ENCODE measurements at regions not wholly inside any gene's neighbourhood (a gene's known extent, or its start where the extent isn't known, plus 50 kb on each side); places are given as distances from the start of the nearest gene placed in this dataset.

DNA sequence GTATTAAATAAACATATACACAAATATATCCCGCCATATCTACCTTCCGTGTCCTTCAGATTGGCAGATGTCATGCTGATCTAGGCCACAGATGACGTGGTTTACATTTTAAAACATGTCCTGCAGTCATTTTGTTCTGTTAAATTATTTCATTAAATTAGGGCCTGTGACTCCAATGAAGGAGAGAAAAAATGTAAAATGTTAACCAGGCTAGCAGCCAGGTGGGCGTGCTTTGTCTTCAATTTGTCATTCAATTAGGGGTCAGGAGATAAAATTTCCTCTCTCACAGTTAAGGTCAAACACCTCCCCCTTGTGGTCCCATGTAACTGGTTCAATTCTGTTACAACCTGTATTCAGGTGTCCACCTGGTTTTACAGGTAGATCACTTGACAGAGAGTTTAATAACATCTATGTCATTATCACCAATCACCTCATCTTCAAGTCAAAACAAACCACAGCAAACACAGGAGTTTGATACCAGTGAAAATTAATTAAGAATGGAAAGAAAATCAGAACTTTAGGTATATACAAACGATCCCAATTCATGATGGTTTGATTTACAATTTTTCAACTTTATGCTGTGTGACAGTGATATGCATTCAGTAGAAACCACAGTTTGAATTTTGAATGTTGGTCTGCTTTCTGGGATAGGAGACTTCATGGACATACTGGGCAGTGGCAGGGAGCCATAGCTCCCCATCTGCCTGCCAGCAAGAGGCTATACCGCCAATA lies 339.4 kb downstream of the CMPK2 start:
- ATAC-seq (ENCODE audit: low read depth) (no peak), DNase-seq (ENCODE audit: low spot score) (no peak)
- Histone ChIP-seq H3K9me3 (ENCODE audit: severe bottlenecking) (no peaks in the 10 kb centered on the region), H3K27ac (ENCODE audit: poor library complexity, severe bottlenecking) (no peak overlapping the region), H3K4me1 (ENCODE audit: insufficient read depth, poor library complexity, severe bottlenecking) (no peaks in the 10 kb centered on the region), H3K4me3 (ENCODE audit: severe bottlenecking) (no peak overlapping the region), H3K36me3 (ENCODE audit: low read depth) (no peaks in the 10 kb centered on the region), H3K27me3 (ENCODE audit: insufficient read depth, poor library complexity, severe bottlenecking) (no peaks in the 10 kb centered on the region)
- TF ChIP-seq, protein P1, sequence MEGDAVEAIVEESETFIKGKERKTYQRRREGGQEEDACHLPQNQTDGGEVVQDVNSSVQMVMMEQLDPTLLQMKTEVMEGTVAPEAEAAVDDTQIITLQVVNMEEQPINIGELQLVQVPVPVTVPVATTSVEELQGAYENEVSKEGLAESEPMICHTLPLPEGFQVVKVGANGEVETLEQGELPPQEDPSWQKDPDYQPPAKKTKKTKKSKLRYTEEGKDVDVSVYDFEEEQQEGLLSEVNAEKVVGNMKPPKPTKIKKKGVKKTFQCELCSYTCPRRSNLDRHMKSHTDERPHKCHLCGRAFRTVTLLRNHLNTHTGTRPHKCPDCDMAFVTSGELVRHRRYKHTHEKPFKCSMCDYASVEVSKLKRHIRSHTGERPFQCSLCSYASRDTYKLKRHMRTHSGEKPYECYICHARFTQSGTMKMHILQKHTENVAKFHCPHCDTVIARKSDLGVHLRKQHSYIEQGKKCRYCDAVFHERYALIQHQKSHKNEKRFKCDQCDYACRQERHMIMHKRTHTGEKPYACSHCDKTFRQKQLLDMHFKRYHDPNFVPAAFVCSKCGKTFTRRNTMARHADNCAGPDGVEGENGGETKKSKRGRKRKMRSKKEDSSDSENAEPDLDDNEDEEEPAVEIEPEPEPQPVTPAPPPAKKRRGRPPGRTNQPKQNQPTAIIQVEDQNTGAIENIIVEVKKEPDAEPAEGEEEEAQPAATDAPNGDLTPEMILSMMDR (IDR thresholded peaks at IDR 0.05; ENCODE audit: poor library complexity, severe bottlenecking): peak; percentile 72

DNA sequence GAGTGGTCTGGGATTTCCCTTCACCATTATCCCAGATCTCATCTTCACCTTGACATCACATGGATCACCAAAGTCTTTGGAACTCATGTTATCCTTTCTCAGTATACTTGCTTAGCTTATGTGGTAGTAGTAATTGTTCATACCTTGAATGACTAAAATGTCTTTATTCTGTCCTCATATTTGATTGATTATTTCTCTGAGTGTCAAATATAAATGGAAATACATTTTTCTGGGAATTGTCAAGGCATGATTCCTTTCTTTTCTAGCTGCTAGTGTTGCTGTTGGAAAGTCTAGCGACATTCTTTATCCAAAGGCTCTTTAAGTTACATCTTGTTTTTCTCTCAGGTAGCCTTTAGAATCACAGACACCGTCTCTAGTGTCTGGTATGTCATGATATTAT lies 334.4 kb downstream of the CMPK2 start:
- Histone ChIP-seq H3K4me3 (ENCODE audit: severe bottlenecking) (no peak overlapping the region), H3K4me1 (ENCODE audit: insufficient read depth, poor library complexity, severe bottlenecking) (no peaks in the 10 kb centered on the region), H3K27me3 (ENCODE audit: insufficient read depth, poor library complexity, severe bottlenecking) (no peaks in the 10 kb centered on the region), H3K36me3 (ENCODE audit: low read depth) (no peaks in the 10 kb centered on the region), H3K27ac (ENCODE audit: poor library complexity, severe bottlenecking) (no peak overlapping the region), H3K9me3 (ENCODE audit: severe bottlenecking) (no peaks in the 10 kb centered on the region)
- TF ChIP-seq, protein P1 (IDR thresholded peaks at IDR 0.05; ENCODE audit: poor library complexity, severe bottlenecking): no peak
- DNase-seq (ENCODE audit: low spot score): no peak
- ATAC-seq (ENCODE audit: low read depth): no peak

DNA sequence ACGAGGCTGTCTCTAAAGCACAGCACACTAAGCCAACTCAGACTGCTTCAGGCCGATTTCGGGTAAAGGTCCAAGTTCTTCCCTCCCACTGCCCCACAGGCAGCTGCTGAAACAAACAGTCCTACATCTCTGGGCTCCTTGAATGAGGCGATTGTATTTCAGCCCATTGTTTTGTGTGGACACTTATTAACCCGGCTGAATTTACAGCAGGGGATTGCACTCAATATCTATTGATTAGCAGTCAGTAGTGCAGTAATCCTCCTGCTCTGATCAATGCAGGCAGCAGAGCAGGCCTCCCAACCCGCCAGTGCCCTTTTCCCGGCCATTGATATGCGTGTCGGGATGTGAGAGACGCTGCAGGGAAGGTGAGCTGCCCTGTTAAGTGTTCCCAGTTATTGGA lies 330.1 kb downstream of the CMPK2 start:
- H3K4me3 ChIP-seq (ENCODE audit: severe bottlenecking): no peak overlapping the region
- no peaks in the 10 kb centered on the region for H3K9me3 ChIP-seq (ENCODE audit: severe bottlenecking)
- no peaks in the 10 kb centered on the region for H3K36me3 ChIP-seq (ENCODE audit: low read depth)
- H3K27me3 ChIP-seq (ENCODE audit: insufficient read depth, poor library complexity, severe bottlenecking): no peaks in the 10 kb centered on the region
- TF ChIP-seq, protein P1 (IDR thresholded peaks at IDR 0.05; ENCODE audit: poor library complexity, severe bottlenecking): no peak
- no peak overlapping the region for H3K27ac ChIP-seq (ENCODE audit: poor library complexity, severe bottlenecking)
- H3K4me1 ChIP-seq (ENCODE audit: insufficient read depth, poor library complexity, severe bottlenecking): no peaks in the 10 kb centered on the region
- DNase-seq (ENCODE audit: low spot score): no peak
- no peak for ATAC-seq (ENCODE audit: low read depth)

DNA sequence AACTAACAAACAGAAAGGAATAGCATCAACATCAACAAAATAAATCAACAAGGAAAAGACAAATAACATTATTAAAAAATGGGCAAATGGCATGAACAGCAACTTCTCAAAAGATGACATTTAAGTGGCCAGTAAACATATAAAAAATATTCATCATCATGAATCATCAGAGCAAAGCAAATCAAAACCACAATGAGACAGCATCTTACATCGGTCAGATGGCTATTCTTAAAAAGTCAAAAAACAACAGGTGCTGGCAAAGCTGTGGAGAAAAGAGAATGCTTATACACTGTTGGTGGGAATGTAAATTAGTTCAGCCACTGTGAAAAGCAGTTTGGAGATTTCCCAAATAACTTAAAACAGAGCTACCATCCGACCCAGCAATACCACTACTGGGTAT lies 327.1 kb downstream of the CMPK2 start:
- no peaks in the 10 kb centered on the region for H3K27me3 ChIP-seq (ENCODE audit: insufficient read depth, poor library complexity, severe bottlenecking)
- no peak overlapping the region for H3K27ac ChIP-seq (ENCODE audit: poor library complexity, severe bottlenecking)
- H3K4me3 ChIP-seq (ENCODE audit: severe bottlenecking): no peak overlapping the region
- TF ChIP-seq, protein P1 (IDR thresholded peaks at IDR 0.05; ENCODE audit: poor library complexity, severe bottlenecking): no peak
- H3K4me1 ChIP-seq (ENCODE audit: insufficient read depth, poor library complexity, severe bottlenecking): no peaks in the 10 kb centered on the region
- no peaks in the 10 kb centered on the region for H3K36me3 ChIP-seq (ENCODE audit: low read depth)
- peaks cover 1% of the 10 kb centered on the region for H3K9me3 ChIP-seq (ENCODE audit: severe bottlenecking)
- ATAC-seq (ENCODE audit: low read depth): no peak
- no peak for DNase-seq (ENCODE audit: low spot score)

DNA sequence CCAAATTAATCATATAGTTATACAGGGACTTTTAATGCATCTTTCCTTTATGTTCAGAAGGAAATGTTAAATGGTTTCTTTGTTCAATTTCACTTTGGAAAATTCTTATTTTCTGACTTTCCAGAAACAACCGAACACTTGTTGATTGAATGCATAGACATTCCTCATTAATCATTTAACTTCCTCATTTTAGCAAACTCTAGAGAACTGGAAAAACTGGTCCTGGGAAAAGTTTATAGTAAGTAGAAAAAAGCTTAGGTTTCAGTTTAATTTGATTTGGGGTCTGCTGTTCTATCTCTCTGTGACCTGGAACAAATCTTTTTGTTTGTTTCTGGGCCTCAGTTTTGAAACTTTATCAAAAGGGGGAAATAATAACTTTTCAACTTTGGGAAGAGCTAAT lies 320.4 kb downstream of the CMPK2 start:
- Histone ChIP-seq H3K27me3 (ENCODE audit: insufficient read depth, poor library complexity, severe bottlenecking) (no peaks in the 10 kb centered on the region), H3K9me3 (ENCODE audit: severe bottlenecking) (peaks cover 1% of the 10 kb centered on the region), H3K4me1 (ENCODE audit: insufficient read depth, poor library complexity, severe bottlenecking) (no peaks in the 10 kb centered on the region), H3K27ac (ENCODE audit: poor library complexity, severe bottlenecking) (peak overlapping the region; percentile 61), H3K36me3 (ENCODE audit: low read depth) (no peaks in the 10 kb centered on the region), H3K4me3 (ENCODE audit: severe bottlenecking) (no peak overlapping the region)
- DNase-seq (ENCODE audit: low spot score) (no peak), ATAC-seq (ENCODE audit: low read depth) (no peak)
- TF ChIP-seq, protein P1 (IDR thresholded peaks at IDR 0.05; ENCODE audit: poor library complexity, severe bottlenecking): no peak

Data from RWPE2 (cell line).